HG03442 (cell line): ENCODE measurements at regions not wholly inside any gene's neighbourhood (a gene's known extent, or its start where the extent isn't known, plus 50 kb on each side); places are given as distances from the start of the nearest gene placed in this dataset.
"Not testable (repeated sequence)": the region's sequence is repeated elsewhere in the genome, so short reads cannot be mapped to it uniquely, and the experiment has no call there.

ENCODE experiments used
- ATAC-seq: cut with Tn5 transposase; IDR thresholded peaks from one replicate; pipeline ENCODE4 v1.9.1; 2021; ENCODE audit warnings: mild to moderate bottlenecking, moderate library complexity; ENCODE audit not compliant: unreplicated experiment

- ATAC-seq: no peak
Observed at GRCh38 chr2:236346366-236346765, 82.2 kb upstream of the ASB18 start.

- no peak for ATAC-seq
Observed at GRCh38 chr2:236348279-236348678, 84.1 kb upstream of the ASB18 start.

GRCh38 chr2:236348976-236349375, 84.8 kb upstream of the ASB18 start:
- ATAC-seq: no peak

- no peak for ATAC-seq
Observed at GRCh38 chr2:236350426-236350825, 86.2 kb upstream of the ASB18 start.

GRCh38 chr2:236351966-236352525, 87.8 kb upstream of the ASB18 start:
- no peak for ATAC-seq

GRCh38 chr2:236352761-236353593, 88.8 kb upstream of the ASB18 start:
- ATAC-seq: no peak

- no peak for ATAC-seq
Observed at GRCh38 chr2:236353594-236353942, 89.4 kb upstream of the ASB18 start.

- no peak for ATAC-seq
Observed at GRCh38 chr2:236354056-236354940, 90.1 kb upstream of the ASB18 start.

- ATAC-seq: no peak
Observed at GRCh38 chr2:236354973-236355595, 90.9 kb upstream of the ASB18 start.

GRCh38 chr2:236355911-236356310, 91.7 kb upstream of the ASB18 start:
- no peak for ATAC-seq

- ATAC-seq: not testable (repeated sequence)
Observed at GRCh38 chr2:236356321-236356720, 92.1 kb upstream of the ASB18 start.

- not testable (repeated sequence) for ATAC-seq
Observed at GRCh38 chr2:236358482-236358881, 94.3 kb upstream of the ASB18 start.

- no peak for ATAC-seq
Observed at GRCh38 chr2:236359426-236360045, 95.3 kb upstream of the ASB18 start.

- no peak for ATAC-seq
Observed at GRCh38 chr2:236360496-236360895, 96.3 kb upstream of the ASB18 start.

- no peak for ATAC-seq
Observed at GRCh38 chr2:236363711-236364277, 99.6 kb upstream of the ASB18 start.

- ATAC-seq: no peak
Observed at GRCh38 chr2:236365258-236366048, 101.2 kb upstream of the ASB18 start.

- ATAC-seq: no peak
Observed at GRCh38 chr2:236366049-236366387, 101.8 kb upstream of the ASB18 start.

- no peak for ATAC-seq
Observed at GRCh38 chr2:236366397-236366796, 102.2 kb upstream of the ASB18 start.

- ATAC-seq: no peak
Observed at GRCh38 chr2:236367506-236368289, 103.5 kb upstream of the ASB18 start.
